ENCODE measurements at regions not wholly inside any gene's neighbourhood (a gene's known extent, or its start where the extent isn't known, plus 50 kb on each side); places are given as distances from the start of the nearest gene placed in this dataset.
"Not testable (repeated sequence)": the region's sequence is repeated elsewhere in the genome, so short reads cannot be mapped to it uniquely, and the experiment has no call there.

GRCh38 chr2:87431051-87431450 is 316.8 kb upstream of the PLGLB2 start:
- H3K9me3 ChIP-seq; H3K4me1 ChIP-seq; H3K36me3 ChIP-seq (replicated peaks); H3K27me3 ChIP-seq (ENCODE audit: low read depth); DNase-seq (ENCODE audit: low spot score in 2 of 2); H3K4me3 ChIP-seq; in situ Hi-C loops (cut with MboI; ENCODE audit: low sequenced_read_pairs): not testable (repeated sequence)

- in situ Hi-C loops (cut with MboI; ENCODE audit: low sequenced_read_pairs); H3K4me1 ChIP-seq; H3K36me3 ChIP-seq (replicated peaks); H3K9me3 ChIP-seq; DNase-seq (ENCODE audit: low spot score in 2 of 2); H3K4me3 ChIP-seq; H3K27me3 ChIP-seq (ENCODE audit: low read depth): not testable (repeated sequence)
These were observed 315.0 kb upstream of the PLGLB2 start for GRCh38 chr2:87432711-87433453.

GRCh38 chr2:87436007-87436406 is 311.9 kb upstream of the PLGLB2 start:
- H3K27me3 ChIP-seq (ENCODE audit: low read depth); H3K9me3 ChIP-seq; DNase-seq (ENCODE audit: low spot score in 2 of 2); H3K36me3 ChIP-seq (replicated peaks); H3K4me3 ChIP-seq; in situ Hi-C loops (cut with MboI; ENCODE audit: low sequenced_read_pairs); H3K4me1 ChIP-seq: not testable (repeated sequence)

GRCh38 chr2:87437701-87438260 is 310.1 kb upstream of the PLGLB2 start:
- H3K4me1 ChIP-seq; DNase-seq (ENCODE audit: low spot score in 2 of 2); H3K9me3 ChIP-seq; in situ Hi-C loops (cut with MboI; ENCODE audit: low sequenced_read_pairs); H3K27me3 ChIP-seq (ENCODE audit: low read depth); H3K36me3 ChIP-seq (replicated peaks); H3K4me3 ChIP-seq: not testable (repeated sequence)

GRCh38 chr2:87438780-87439454 is 309.0 kb upstream of the PLGLB2 start:
- H3K4me3 ChIP-seq; DNase-seq (ENCODE audit: low spot score in 2 of 2); H3K9me3 ChIP-seq; in situ Hi-C loops (cut with MboI; ENCODE audit: low sequenced_read_pairs); H3K4me1 ChIP-seq; H3K27me3 ChIP-seq (ENCODE audit: low read depth); H3K36me3 ChIP-seq (replicated peaks): not testable (repeated sequence)

GRCh38 chr2:87439617-87440204 is 308.2 kb upstream of the PLGLB2 start:
- H3K4me3 ChIP-seq; H3K36me3 ChIP-seq (replicated peaks); in situ Hi-C loops (cut with MboI; ENCODE audit: low sequenced_read_pairs); H3K4me1 ChIP-seq; H3K27me3 ChIP-seq (ENCODE audit: low read depth); H3K9me3 ChIP-seq; DNase-seq (ENCODE audit: low spot score in 2 of 2): not testable (repeated sequence)

- H3K36me3 ChIP-seq (replicated peaks); H3K4me1 ChIP-seq; H3K9me3 ChIP-seq; H3K4me3 ChIP-seq; DNase-seq (ENCODE audit: low spot score in 2 of 2); in situ Hi-C loops (cut with MboI; ENCODE audit: low sequenced_read_pairs); H3K27me3 ChIP-seq (ENCODE audit: low read depth): not testable (repeated sequence)
These were observed 307.2 kb upstream of the PLGLB2 start for GRCh38 chr2:87440650-87441049.

GRCh38 chr2:87441375-87441774 is 306.5 kb upstream of the PLGLB2 start:
- H3K27me3 ChIP-seq (ENCODE audit: low read depth); H3K9me3 ChIP-seq; H3K36me3 ChIP-seq (replicated peaks); H3K4me1 ChIP-seq; DNase-seq (ENCODE audit: low spot score in 2 of 2); in situ Hi-C loops (cut with MboI; ENCODE audit: low sequenced_read_pairs); H3K4me3 ChIP-seq: not testable (repeated sequence)

- H3K4me3 ChIP-seq; in situ Hi-C loops (cut with MboI; ENCODE audit: low sequenced_read_pairs); H3K36me3 ChIP-seq (replicated peaks); DNase-seq (ENCODE audit: low spot score in 2 of 2); H3K9me3 ChIP-seq; H3K4me1 ChIP-seq; H3K27me3 ChIP-seq (ENCODE audit: low read depth): not testable (repeated sequence)
These were observed 304.8 kb upstream of the PLGLB2 start for GRCh38 chr2:87442983-87443577.

GRCh38 chr2:87444951-87445350 is 302.9 kb upstream of the PLGLB2 start:
- H3K9me3 ChIP-seq; in situ Hi-C loops (cut with MboI; ENCODE audit: low sequenced_read_pairs); H3K27me3 ChIP-seq (ENCODE audit: low read depth); H3K4me1 ChIP-seq; DNase-seq (ENCODE audit: low spot score in 2 of 2); H3K4me3 ChIP-seq; H3K36me3 ChIP-seq (replicated peaks): not testable (repeated sequence)

GRCh38 chr2:87445613-87446312 is 302.1 kb upstream of the PLGLB2 start:
- H3K36me3 ChIP-seq (replicated peaks); H3K4me1 ChIP-seq; H3K27me3 ChIP-seq (ENCODE audit: low read depth); H3K4me3 ChIP-seq; in situ Hi-C loops (cut with MboI; ENCODE audit: low sequenced_read_pairs); DNase-seq (ENCODE audit: low spot score in 2 of 2); H3K9me3 ChIP-seq: not testable (repeated sequence)

GRCh38 chr2:87446313-87446696 is 301.6 kb upstream of the PLGLB2 start:
- H3K4me3 ChIP-seq; in situ Hi-C loops (cut with MboI; ENCODE audit: low sequenced_read_pairs): not testable (repeated sequence)

GRCh38 chr2:87449462-87449980 is 298.4 kb upstream of the PLGLB2 start:
- H3K4me1 ChIP-seq; H3K36me3 ChIP-seq (replicated peaks); H3K4me3 ChIP-seq; DNase-seq (ENCODE audit: low spot score in 2 of 2); in situ Hi-C loops (cut with MboI; ENCODE audit: low sequenced_read_pairs); H3K27me3 ChIP-seq (ENCODE audit: low read depth); H3K9me3 ChIP-seq: not testable (repeated sequence)

More at GRCh38 chr2:87446313-87446696, 301.6 kb upstream of the PLGLB2 start:
- H3K4me1 ChIP-seq; H3K27me3 ChIP-seq (ENCODE audit: low read depth); DNase-seq (ENCODE audit: low spot score in 2 of 2); H3K36me3 ChIP-seq (replicated peaks); H3K9me3 ChIP-seq: not testable (repeated sequence)
